CD4-positive, alpha-beta T cell treated with Interleukin-2 at 100 ng/mL for 4 hours (primary cell): ENCODE measurements at regions not wholly inside any gene's neighbourhood (a gene's known extent, or its start where the extent isn't known, plus 50 kb on each side); places are given as distances from the start of the nearest gene placed in this dataset.

ENCODE experiments used
- DNase-seq: peaks from one replicate; pipeline ENCODE4 v3.0.0-alpha.2; 2020; ENCODE audit warnings: low spot score

GRCh38 chr11:15738931-15739330 is 617.4 kb downstream of the SOX6 start:
- no peak for DNase-seq

GRCh38 chr11:15742626-15743519 is 613.5 kb downstream of the SOX6 start:
- no peak for DNase-seq

GRCh38 chr11:15744693-15745092 is 611.7 kb downstream of the SOX6 start:
- DNase-seq = no peak

- no peak for DNase-seq
These were observed 611.1 kb downstream of the SOX6 start for GRCh38 chr11:15745266-15745665.

- no peak for DNase-seq
These were observed 608.7 kb downstream of the SOX6 start for GRCh38 chr11:15747671-15748070.

- DNase-seq = no peak
These were observed 608.2 kb downstream of the SOX6 start for GRCh38 chr11:15748132-15748531.

- no peak for DNase-seq
These were observed 607.6 kb downstream of the SOX6 start for GRCh38 chr11:15748741-15749140.

GRCh38 chr11:15750535-15751308 is 605.6 kb downstream of the SOX6 start:
- no peak for DNase-seq

GRCh38 chr11:15754221-15754620 is 602.1 kb downstream of the SOX6 start:
- no peak for DNase-seq

GRCh38 chr11:15757048-15757698 is 599.2 kb downstream of the SOX6 start:
- DNase-seq = no peak

- no peak for DNase-seq
These were observed 597.4 kb downstream of the SOX6 start for GRCh38 chr11:15758857-15759465.

GRCh38 chr11:15761235-15761634 is 595.1 kb downstream of the SOX6 start:
- no peak for DNase-seq

GRCh38 chr11:15764326-15764725 is 592.0 kb downstream of the SOX6 start:
- no peak for DNase-seq

- no peak for DNase-seq
These were observed 591.4 kb downstream of the SOX6 start for GRCh38 chr11:15764948-15765347.

GRCh38 chr11:15765530-15765929 is 590.8 kb downstream of the SOX6 start:
- DNase-seq = no peak

- no peak for DNase-seq
These were observed 588.0 kb downstream of the SOX6 start for GRCh38 chr11:15768321-15768720.

- no peak for DNase-seq
These were observed 587.1 kb downstream of the SOX6 start for GRCh38 chr11:15769203-15769602.

- DNase-seq = no peak
These were observed 585.4 kb downstream of the SOX6 start for GRCh38 chr11:15770798-15771414.

GRCh38 chr11:15772547-15772946 is 583.8 kb downstream of the SOX6 start:
- DNase-seq = no peak

GRCh38 chr11:15772981-15773380 is 583.4 kb downstream of the SOX6 start:
- DNase-seq = no peak

GRCh38 chr11:15773476-15774387 is 582.6 kb downstream of the SOX6 start:
- DNase-seq = no peak
